HCT116 (cell line): ENCODE measurements at regions not wholly inside any gene's neighbourhood (a gene's known extent, or its start where the extent isn't known, plus 50 kb on each side); places are given as distances from the start of the nearest gene placed in this dataset.

Source experiments
- ATAC-seq: fragments of 200-7000 bp; cut with Tn5 transposase; 2 replicates; pipeline ENCODE4 v1.9.1; 2020; ENCODE audit warnings: mild to moderate bottlenecking, moderate library complexity
- BruUV-seq: library from RNA; stranded (reverse); fragments of 400-500 nt; replicated peaks from 2 replicates; lab custom pipeline; 2021; lab: Mats Ljungman, UMichigan
- CTCF ChIA-PET: fragments of 300-600 bp; sonication (Branson Sonifier 250); formaldehyde crosslinking; loops from one replicate; lab custom pipeline; 2021; ENCODE audit warnings: antibody characterized with exemption; lab: Charles Lee
- POLR2A ChIA-PET: fragments of 300-600, 350-600 bp; sonication (Branson Sonifier 250); formaldehyde crosslinking; loops from one replicate; lab custom pipeline; 2021; ENCODE audit warnings: antibody characterized with exemption; lab: Charles Lee
- RAD21 ChIA-PET, 2 experiments: fragments of 300-600 bp; sonication (Branson Sonifier 250); formaldehyde crosslinking; loops; one replicate each; lab custom pipeline; 2023; ENCODE audit warnings: low total read pairs in 2 of 2; ENCODE audit not compliant: uncharacterized antibody in 2 of 2, unreplicated experiment in 2 of 2, low non-redundant PET in 1 of 2; lab: Charles Lee
- DNase-seq: peaks from one replicate; pipeline ENCODE4 v3.0.0-alpha.2; 2010; ENCODE audit warnings: low read depth, low spot score
- H2AFZ ChIP-seq: fragments of 200-600 bp; shearing (Covaris generic), sonication (generic); 2 replicates; pipeline ENCODE4 v1.6.1; 2017; ENCODE audit warnings: low read depth, mixed run types, mixed read lengths, antibody characterized with exemption, low read length; ENCODE audit not compliant: poor library complexity, severe bottlenecking
- H3K27ac ChIP-seq: 2 replicates; pipeline ENCODE4 v1.5.1; 2012; ENCODE audit warnings: low read depth, low read length
- H3K27me3 ChIP-seq: fragments of 200-600 bp; sonication (generic); 2 replicates; pipeline ENCODE4 v1.6.1; 2016; ENCODE audit warnings: mixed run types, low read length, mixed read lengths; ENCODE audit not compliant: insufficient read depth
- H3K36me3 ChIP-seq, 2 experiments: fragments of 200-500 bp in 1 of 2; fragments of 200-600 bp in 1 of 2; sonication (Bioruptor generic) in 1 of 2; sonication (generic) in 1 of 2; 2 replicates each; pipeline versions ENCODE4 v1.5.1 to v1.6.1; 2014 to 2016; ENCODE audit warnings: low read length in 2 of 2, inconsistent platforms in 1 of 2, mixed read lengths in 1 of 2, mixed run types in 1 of 2; ENCODE audit not compliant: insufficient read depth in 2 of 2, control insufficient read depth in 1 of 2
- H3K4me1 ChIP-seq, 2 experiments: fragments of 200-600 bp in 1 of 2; sonication (generic) in 1 of 2; 2 replicates each; pipeline versions ENCODE4 v1.5.1 to v1.6.1; 2012 to 2017; ENCODE audit warnings: low read length in 2 of 2, inconsistent platforms in 1 of 2, mild to moderate bottlenecking in 1 of 2, mixed read lengths in 1 of 2, mixed run types in 1 of 2, moderate library complexity in 1 of 2; ENCODE audit not compliant: insufficient read depth in 2 of 2, control insufficient read depth in 1 of 2
- H3K4me2 ChIP-seq: fragments of 200-600 bp; sonication (generic); 2 replicates; pipeline ENCODE4 v1.6.1; 2017; ENCODE audit warnings: mixed run types, low read length, mixed read lengths
- H3K4me3 ChIP-seq, 2 experiments: fragments of 200-600 bp in 1 of 2; sonication (generic) in 1 of 2; replicated peaks in 1 of 2; 2 replicates each; pipeline ENCODE4 v1.5.1; 2011 to 2016; ENCODE audit warnings: low read length in 2 of 2, control low read depth in 1 of 2, low read depth in 1 of 2, mild to moderate bottlenecking in 1 of 2, mixed read lengths in 1 of 2, mixed run types in 1 of 2
- H3K79me2 ChIP-seq: fragments of 200-600 bp; sonication (generic); 2 replicates; pipeline ENCODE4 v1.6.1; 2017; ENCODE audit warnings: mild to moderate bottlenecking, mixed run types, low read length, moderate library complexity, mixed read lengths; ENCODE audit not compliant: insufficient read depth
- H3K9ac ChIP-seq: fragments of 200-600 bp; sonication (generic); 2 replicates; pipeline ENCODE4 v1.6.1; 2016; ENCODE audit warnings: low read length, mixed read lengths
- H3K9me2 ChIP-seq: fragments of 200-600 bp; sonication (generic), shearing (Covaris generic); 2 replicates; pipeline ENCODE4 v1.6.1; 2017; ENCODE audit warnings: mixed run types, mild to moderate bottlenecking, moderate library complexity; ENCODE audit not compliant: insufficient read depth
- H3K9me3 ChIP-seq, 2 experiments: fragments of 200-500 bp in 1 of 2; fragments of 200-600 bp in 1 of 2; sonication (Bioruptor generic) in 1 of 2; sonication (generic) in 1 of 2; 2 replicates each; pipeline ENCODE4 v1.6.1; 2014 to 2017; ENCODE audit warnings: low read length in 2 of 2, mixed read lengths in 2 of 2, inconsistent platforms in 1 of 2, low read depth in 1 of 2, mild to moderate bottlenecking in 1 of 2, mixed run types in 1 of 2, moderate library complexity in 1 of 2; ENCODE audit not compliant: control insufficient read depth in 1 of 2, insufficient read depth in 1 of 2
- H4K20me1 ChIP-seq: fragments of 200-600 bp; sonication (generic), shearing (Covaris generic); 2 replicates; pipeline ENCODE4 v1.6.1; 2017; ENCODE audit warnings: mixed run types, mild to moderate bottlenecking, moderate library complexity; ENCODE audit not compliant: insufficient read depth
- CBX3 ChIP-seq: IDR thresholded peaks from 2 replicates; pipeline ENCODE4 v1.6.1; 2012; ENCODE audit warnings: low read depth
- CEBPB ChIP-seq: IDR thresholded peaks from 2 replicates; pipeline ENCODE4 v1.6.1; 2012; ENCODE audit warnings: low read depth
- EGR1 ChIP-seq: IDR thresholded peaks from 2 replicates; pipeline ENCODE4 v1.6.1; 2012; ENCODE audit warnings: low read depth
- ELF1 ChIP-seq: IDR thresholded peaks from 2 replicates; pipeline ENCODE4 v1.6.1; 2012; ENCODE audit warnings: low read depth, borderline replicate concordance
- EZH2 ChIP-seq: fragments of 200-600 bp; sonication (generic); IDR thresholded peaks from 2 replicates; pipeline ENCODE4 v1.6.1; 2017; ENCODE audit warnings: antibody characterized with exemption, mixed run types
- EZH2phosphoT487 ChIP-seq: fragments of 200-600 bp; IDR thresholded peaks from 2 replicates; pipeline ENCODE4 v1.6.1; 2018; ENCODE audit warnings: antibody characterized with exemption, borderline replicate concordance
- FOSL1 ChIP-seq: IDR thresholded peaks from 2 replicates; pipeline ENCODE4 v1.6.1; 2012; ENCODE audit warnings: low read depth
- JUND ChIP-seq: IDR thresholded peaks from 2 replicates; pipeline ENCODE4 v1.6.1; 2012
- MAX ChIP-seq: IDR thresholded peaks from 2 replicates; pipeline ENCODE4 v1.6.1; 2012
- POLR2A ChIP-seq: IDR thresholded peaks from 2 replicates; pipeline ENCODE4 v1.7.0; 2011; ENCODE audit warnings: borderline replicate concordance; ENCODE audit not compliant: insufficient read depth, insufficient read length; ENCODE audit errors: extremely low read depth
- RAD21 ChIP-seq: IDR thresholded peaks from 2 replicates; pipeline ENCODE4 v1.6.1; 2012; ENCODE audit warnings: low read depth, mild to moderate bottlenecking
- REST ChIP-seq: IDR thresholded peaks from 2 replicates; pipeline ENCODE4 v1.6.1; 2012; ENCODE audit warnings: low read depth
- SIN3A ChIP-seq: IDR thresholded peaks from 2 replicates; pipeline ENCODE4 v1.6.1; 2012; ENCODE audit warnings: low read depth
- SP1 ChIP-seq: IDR thresholded peaks from 2 replicates; pipeline ENCODE4 v1.6.1; 2012; ENCODE audit warnings: low read depth
- YY1 ChIP-seq: IDR thresholded peaks from 2 replicates; pipeline ENCODE4 v1.6.1; 2011; ENCODE audit warnings: low read length, low read depth, moderate library complexity, mild to moderate bottlenecking; ENCODE audit not compliant: insufficient replicate concordance; ENCODE audit errors: extremely low read depth
- ZNF274 ChIP-seq: fragments of 200-500 bp; sonication (Bioruptor generic); IDR thresholded peaks from 2 replicates; pipeline ENCODE4 v1.6.1; 2014; ENCODE audit warnings: mild to moderate bottlenecking, low read depth, low read length, inconsistent platforms
- intact Hi-C: fragments of 100-400 bp; cut with micrococcal nuclease; formaldehyde crosslinking; loops from 2 replicates; pipeline ENCODE4 v1.10.0; 2022
- TF ChIP-seq, protein P1 (sequence below), 3 experiments: fragments of 200-600 bp in 1 of 3; sonication (generic) in 1 of 3; IDR thresholded peaks in 2 of 3; conservative IDR thresholded peaks in 1 of 3; 2 replicates each; pipeline ENCODE4 v1.5.1; 2012 to 2017; ENCODE audit warnings: low read depth in 2 of 3, low read length in 2 of 3, antibody characterized with exemption in 1 of 3, borderline replicate concordance in 1 of 3, control low read depth in 1 of 3, mild to moderate bottlenecking in 1 of 3, mixed read lengths in 1 of 3, mixed run types in 1 of 3, moderate library complexity in 1 of 3; ENCODE audit not compliant: insufficient read depth in 1 of 3
- TF ChIP-seq, protein P2 (sequence below): IDR thresholded peaks from 2 replicates; pipeline ENCODE4 v1.6.1; 2011; ENCODE audit warnings: mild to moderate bottlenecking, low read length, moderate library complexity; ENCODE audit not compliant: insufficient replicate concordance; ENCODE audit errors: extremely low read depth
- TF ChIP-seq, protein P3 (sequence below): IDR thresholded peaks from 2 replicates; pipeline ENCODE4 v1.6.1; 2012

- ChIA-PET CTCF (no interaction called here), POLR2A (no interaction called here), RAD21 (no interaction called here)
- no peaks in the 10 kb centered on the region for H4K20me1 ChIP-seq
- no peak overlapping the region for H3K4me3 ChIP-seq
- DNase-seq (no peak), ATAC-seq (no peak)
- TF ChIP-seq FOSL1: no peak
- no peak for TF ChIP-seq EZH2
- TF ChIP-seq, protein P1, sequence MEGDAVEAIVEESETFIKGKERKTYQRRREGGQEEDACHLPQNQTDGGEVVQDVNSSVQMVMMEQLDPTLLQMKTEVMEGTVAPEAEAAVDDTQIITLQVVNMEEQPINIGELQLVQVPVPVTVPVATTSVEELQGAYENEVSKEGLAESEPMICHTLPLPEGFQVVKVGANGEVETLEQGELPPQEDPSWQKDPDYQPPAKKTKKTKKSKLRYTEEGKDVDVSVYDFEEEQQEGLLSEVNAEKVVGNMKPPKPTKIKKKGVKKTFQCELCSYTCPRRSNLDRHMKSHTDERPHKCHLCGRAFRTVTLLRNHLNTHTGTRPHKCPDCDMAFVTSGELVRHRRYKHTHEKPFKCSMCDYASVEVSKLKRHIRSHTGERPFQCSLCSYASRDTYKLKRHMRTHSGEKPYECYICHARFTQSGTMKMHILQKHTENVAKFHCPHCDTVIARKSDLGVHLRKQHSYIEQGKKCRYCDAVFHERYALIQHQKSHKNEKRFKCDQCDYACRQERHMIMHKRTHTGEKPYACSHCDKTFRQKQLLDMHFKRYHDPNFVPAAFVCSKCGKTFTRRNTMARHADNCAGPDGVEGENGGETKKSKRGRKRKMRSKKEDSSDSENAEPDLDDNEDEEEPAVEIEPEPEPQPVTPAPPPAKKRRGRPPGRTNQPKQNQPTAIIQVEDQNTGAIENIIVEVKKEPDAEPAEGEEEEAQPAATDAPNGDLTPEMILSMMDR (IDR thresholded peaks at IDR 0.05 in 2 of 3, conservative IDR thresholded peaks at IDR 0.05 in 1 of 3; ENCODE audit: borderline replicate concordance in 1 of 3, insufficient read depth in 1 of 3, low read depth in 2 of 3, low read length in 2 of 3): no peak
- no peak for TF ChIP-seq MAX
- no peak for TF ChIP-seq EGR1
- TF ChIP-seq, protein P2, sequence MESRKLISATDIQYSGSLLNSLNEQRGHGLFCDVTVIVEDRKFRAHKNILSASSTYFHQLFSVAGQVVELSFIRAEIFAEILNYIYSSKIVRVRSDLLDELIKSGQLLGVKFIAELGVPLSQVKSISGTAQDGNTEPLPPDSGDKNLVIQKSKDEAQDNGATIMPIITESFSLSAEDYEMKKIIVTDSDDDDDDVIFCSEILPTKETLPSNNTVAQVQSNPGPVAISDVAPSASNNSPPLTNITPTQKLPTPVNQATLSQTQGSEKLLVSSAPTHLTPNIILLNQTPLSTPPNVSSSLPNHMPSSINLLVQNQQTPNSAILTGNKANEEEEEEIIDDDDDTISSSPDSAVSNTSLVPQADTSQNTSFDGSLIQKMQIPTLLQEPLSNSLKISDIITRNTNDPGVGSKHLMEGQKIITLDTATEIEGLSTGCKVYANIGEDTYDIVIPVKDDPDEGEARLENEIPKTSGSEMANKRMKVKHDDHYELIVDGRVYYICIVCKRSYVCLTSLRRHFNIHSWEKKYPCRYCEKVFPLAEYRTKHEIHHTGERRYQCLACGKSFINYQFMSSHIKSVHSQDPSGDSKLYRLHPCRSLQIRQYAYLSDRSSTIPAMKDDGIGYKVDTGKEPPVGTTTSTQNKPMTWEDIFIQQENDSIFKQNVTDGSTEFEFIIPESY: no peak
- TF ChIP-seq SIN3A: no peak
- TF ChIP-seq POLR2A: no peak
- no peak for TF ChIP-seq ZNF274
- TF ChIP-seq, protein P3, sequence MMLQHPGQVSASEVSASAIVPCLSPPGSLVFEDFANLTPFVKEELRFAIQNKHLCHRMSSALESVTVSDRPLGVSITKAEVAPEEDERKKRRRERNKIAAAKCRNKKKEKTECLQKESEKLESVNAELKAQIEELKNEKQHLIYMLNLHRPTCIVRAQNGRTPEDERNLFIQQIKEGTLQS: no peak
- no peak for TF ChIP-seq EZH2phosphoT487
- no peak for TF ChIP-seq CEBPB
- TF ChIP-seq CBX3: no peak
- TF ChIP-seq REST: no peak
- no peak for TF ChIP-seq ELF1
- no peak for TF ChIP-seq JUND
- TF ChIP-seq YY1: no peak
- no peak for TF ChIP-seq RAD21
- no peak for TF ChIP-seq SP1
- no peaks in the 10 kb centered on the region for H3K36me3 ChIP-seq
- no peaks in the 10 kb centered on the region for H3K9me2 ChIP-seq
- H3K9me3 ChIP-seq: no peaks in the 10 kb centered on the region
- H3K4me2 ChIP-seq: no peak overlapping the region
- no peaks in the 10 kb centered on the region for H3K4me1 ChIP-seq
- H3K27ac ChIP-seq: no peak overlapping the region
- no peak overlapping the region for H3K9ac ChIP-seq
- intact Hi-C loops: no loop called here
- H3K79me2 ChIP-seq: no peaks in the 10 kb centered on the region
- H2AFZ ChIP-seq: no peak overlapping the region
- H3K27me3 ChIP-seq: no peaks in the 10 kb centered on the region
- no TSS peak for BruUV-seq
Measured at GRCh38 chrX:46398874-46399273, 146.3 kb downstream of the ZNF674 start.
